HS-5 (cell line): ENCODE measurements at regions not wholly inside any gene's neighbourhood (a gene's known extent, or its start where the extent isn't known, plus 50 kb on each side); places are given as distances from the start of the nearest gene placed in this dataset.

ENCODE experiments used
- DNase-seq: peaks from one replicate; pipeline ENCODE4 v3.0.0-alpha.2; 2012; ENCODE audit warnings: low read depth

GRCh38 chr5:133686566-133686965, 74.2 kb upstream of the FSTL4 start:
- DNase-seq: no peak

DNA sequence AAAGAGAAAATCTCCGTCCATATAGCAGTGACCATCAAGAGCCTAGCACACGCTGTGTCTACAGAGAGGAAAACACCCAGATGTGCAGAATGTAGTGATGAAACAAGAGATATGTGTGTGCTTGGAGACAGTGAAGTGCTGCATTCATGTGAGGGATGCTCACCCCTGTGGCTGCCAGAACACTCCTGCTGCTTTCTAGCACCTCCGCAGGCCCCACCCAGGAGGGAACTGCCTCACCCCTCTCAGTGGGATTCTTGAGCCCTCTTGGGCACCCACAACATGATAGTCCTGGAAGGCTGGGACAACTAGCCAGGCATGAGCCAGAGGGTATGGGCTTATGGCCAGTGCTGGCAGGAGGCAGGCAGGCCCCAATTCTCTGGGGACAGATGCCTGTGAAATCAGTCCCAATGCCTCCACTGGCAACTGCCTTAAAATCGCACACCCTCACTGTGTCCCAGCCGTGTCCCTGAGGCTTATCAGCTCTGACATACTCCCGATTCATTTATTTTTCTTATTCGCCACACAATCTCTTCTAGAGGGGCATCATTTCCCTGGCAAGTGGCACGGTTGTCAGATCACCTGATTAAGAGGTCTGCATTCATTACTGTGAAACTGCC, 73.2 kb upstream of the FSTL4 start:
- no peak for DNase-seq

DNA sequence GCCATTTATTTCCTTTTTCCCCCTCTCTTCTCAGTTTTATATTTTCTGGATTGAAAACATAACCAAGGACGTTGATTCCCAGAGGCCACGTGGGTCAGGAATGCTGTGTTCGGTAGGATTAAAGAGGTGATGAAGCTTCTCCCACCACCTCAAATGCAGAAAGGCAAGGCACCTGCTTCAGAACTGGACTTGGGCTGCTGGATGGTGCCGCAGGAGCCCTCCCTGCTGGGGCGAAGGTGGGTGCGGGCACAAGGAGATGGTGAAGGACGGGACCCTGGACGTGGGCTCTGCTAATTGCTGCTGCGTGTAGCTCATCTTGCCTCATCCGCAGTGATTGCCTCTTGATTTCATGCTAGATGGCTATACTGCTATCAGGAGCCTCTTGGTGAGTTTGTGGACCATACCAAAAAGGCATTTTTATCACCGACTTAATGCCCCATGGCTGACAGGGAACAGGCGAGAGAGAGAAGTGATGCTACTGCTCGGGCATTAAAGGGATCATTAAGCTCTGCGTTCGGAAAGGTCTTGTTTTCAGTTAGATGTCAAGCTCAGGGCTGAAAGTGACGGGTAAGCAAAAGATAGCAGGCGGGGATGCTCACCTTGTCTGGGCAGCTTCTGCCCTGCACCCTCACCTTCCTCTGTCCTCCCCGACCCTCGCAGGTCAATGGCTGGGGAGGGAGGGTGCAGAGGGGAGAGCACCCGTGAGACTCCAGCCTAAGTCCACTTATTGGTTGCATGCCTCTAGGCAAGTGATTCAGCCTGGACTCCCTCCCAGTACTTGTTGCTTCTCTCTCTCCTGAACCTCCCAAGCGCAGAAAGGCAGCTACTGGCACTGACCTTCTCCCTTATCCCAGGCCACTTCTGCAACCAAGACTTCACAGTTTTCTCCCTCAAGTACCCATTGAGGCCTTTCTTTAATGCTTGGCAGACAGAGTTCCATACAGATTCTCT, 71.6 kb upstream of the FSTL4 start:
- DNase-seq: no peak

GRCh38 chr5:133682451-133682850, 70.1 kb upstream of the FSTL4 start:
- no peak for DNase-seq

DNA sequence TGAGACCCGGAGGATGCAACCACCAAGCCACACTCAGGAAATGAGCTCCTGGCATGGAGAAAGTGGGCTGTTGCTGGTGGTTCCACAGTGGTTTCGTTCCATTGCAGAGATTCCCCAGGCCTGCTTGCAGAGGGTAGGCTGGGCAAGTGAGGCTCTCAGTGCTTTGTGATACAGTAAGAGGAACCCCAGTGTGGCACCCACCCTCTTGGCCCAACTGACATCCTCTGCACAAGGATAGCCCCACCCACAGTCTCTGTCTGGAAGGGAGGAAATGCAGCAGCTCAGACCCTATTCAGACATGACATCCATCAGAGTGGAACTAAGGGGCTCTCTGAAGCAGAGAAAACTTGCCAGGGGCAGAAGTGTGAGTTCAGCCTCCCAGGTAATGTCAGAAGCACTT, 69.6 kb upstream of the FSTL4 start:
- no peak for DNase-seq

GRCh38 chr5:133680830-133681565, 68.7 kb upstream of the FSTL4 start:
- no peak for DNase-seq

- DNase-seq: no peak
Observed at GRCh38 chr5:133679534-133679933, 67.2 kb upstream of the FSTL4 start.

- DNase-seq: no peak
Observed at GRCh38 chr5:133675376-133676154, 63.2 kb upstream of the FSTL4 start.

DNA sequence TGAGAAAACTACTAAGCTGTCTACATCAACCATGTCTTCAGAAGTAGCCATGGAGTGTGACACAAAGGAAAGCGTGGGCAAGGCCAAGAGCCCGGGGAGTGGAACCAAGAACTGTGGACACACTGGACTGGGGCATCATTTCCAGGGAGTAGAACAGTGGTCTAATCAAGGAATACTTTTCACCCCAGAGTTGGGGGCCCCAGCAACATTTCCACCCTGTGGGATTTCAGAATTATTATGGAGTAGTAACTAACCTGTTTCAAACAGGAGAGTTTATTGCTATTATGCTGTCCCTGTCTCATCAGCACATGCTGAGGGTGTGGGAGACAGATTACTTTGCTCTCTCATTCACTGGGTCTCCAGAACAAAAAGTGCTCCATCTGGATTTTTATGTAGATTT, 58.0 kb upstream of the FSTL4 start:
- no peak for DNase-seq

DNA sequence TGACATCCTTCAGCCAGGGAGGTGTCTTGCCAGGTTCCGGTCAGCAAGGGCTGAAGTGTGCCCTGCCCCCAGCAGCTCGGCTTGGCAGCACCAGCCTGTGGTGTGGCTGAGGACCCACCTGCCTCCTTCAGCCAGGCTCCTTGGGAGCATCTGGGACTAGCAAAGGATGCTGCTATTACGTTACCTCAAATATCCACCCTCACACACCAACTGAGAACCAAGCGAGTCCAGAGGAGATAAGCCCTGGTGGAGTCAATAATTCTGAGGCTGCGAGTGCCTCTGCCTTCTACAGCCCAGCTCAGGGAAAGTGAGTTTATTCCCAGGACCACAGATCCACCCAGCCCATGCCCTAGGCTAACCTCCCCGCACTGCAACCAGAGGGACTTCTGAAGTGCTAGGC, 57.1 kb upstream of the FSTL4 start:
- DNase-seq: no peak

GRCh38 chr5:133668458-133668857, 56.1 kb upstream of the FSTL4 start:
- DNase-seq: no peak

GRCh38 chr5:133667217-133667616, 54.9 kb upstream of the FSTL4 start:
- DNase-seq: no peak

- no peak for DNase-seq
Observed at GRCh38 chr5:133665571-133665970, 53.2 kb upstream of the FSTL4 start.

DNA sequence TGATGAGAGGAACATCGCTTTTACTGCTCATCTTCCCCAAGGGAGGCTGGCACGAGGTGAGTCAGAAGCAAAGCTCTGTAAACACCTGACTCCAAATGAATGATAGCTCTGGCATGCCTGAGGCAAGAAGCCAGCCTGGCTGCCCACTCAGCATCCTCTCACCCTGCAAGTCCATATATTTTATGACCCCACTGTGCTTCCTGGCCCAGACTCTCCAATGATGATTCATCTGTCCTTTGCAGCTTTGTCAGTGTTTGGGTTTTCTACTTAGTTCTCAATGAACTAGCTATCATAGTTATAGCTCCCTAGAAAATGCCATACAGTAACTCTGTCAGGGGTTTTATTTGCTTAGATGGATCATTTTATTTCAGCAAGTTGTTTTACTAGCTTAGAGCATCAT, 52.1 kb upstream of the FSTL4 start:
- peak; percentile 76 for DNase-seq

GRCh38 chr5:133663397-133664054, 51.2 kb upstream of the FSTL4 start:
- DNase-seq: no peak

DNA sequence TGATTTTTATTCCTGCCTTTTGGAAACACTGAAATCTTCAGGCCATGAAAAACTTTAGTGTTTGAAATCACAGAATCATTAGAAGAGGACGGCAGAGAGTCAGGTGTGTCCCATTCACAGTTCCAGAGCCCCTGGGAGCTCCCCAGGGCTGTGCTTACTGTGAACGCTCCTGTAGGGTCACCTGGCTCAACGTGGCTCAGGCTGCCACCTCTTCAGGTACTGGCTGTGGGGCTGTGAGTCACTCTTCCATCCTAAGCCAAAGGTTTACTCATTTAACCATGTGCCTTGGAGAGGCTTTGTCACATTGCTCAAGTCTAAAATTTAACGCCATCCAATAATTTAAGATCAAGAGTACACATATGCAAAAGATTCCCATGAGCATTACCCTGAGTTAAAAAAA, 50.2 kb upstream of the FSTL4 start:
- DNase-seq: no peak
